HepG2 (cell line): ENCODE measurements at regions not wholly inside any gene's neighbourhood (a gene's known extent, or its start where the extent isn't known, plus 50 kb on each side); places are given as distances from the start of the nearest gene placed in this dataset.
A peak's percentile ranks its signal among the peaks of the same experiment; 100 is the strongest.

Experiments used
- BORCS8-MEF2B ChIP-seq: sonication (generic); formaldehyde crosslinking; IDR thresholded peaks from 2 replicates; pipeline ENCODE4 v1.8.0; 2022; ENCODE audit warnings: mild to moderate bottlenecking, missing genetic modification reagents
- E2F5 ChIP-seq: sonication (generic); formaldehyde crosslinking; conservative IDR thresholded peaks from 2 replicates; pipeline ENCODE4 v1.4.0; 2020; ENCODE audit warnings: missing genetic modification reagents
- FOXA3 ChIP-seq: IDR thresholded peaks from 2 replicates; pipeline ENCODE4 v1.6.1; 2016; ENCODE audit warnings: missing genetic modification reagents, missing compliant biosample characterization
- GLI4 ChIP-seq: sonication (generic); formaldehyde crosslinking; IDR thresholded peaks from 2 replicates; pipeline ENCODE4 v1.5.1; 2020; ENCODE audit warnings: missing genetic modification reagents, mild to moderate bottlenecking, moderate library complexity, borderline replicate concordance
- HMG20A ChIP-seq: IDR thresholded peaks from 2 replicates; pipeline ENCODE4 v1.6.1; 2016; ENCODE audit warnings: borderline replicate concordance
- KLF6 ChIP-seq: IDR thresholded peaks from 2 replicates; pipeline ENCODE4 v1.8.0; 2016; ENCODE audit warnings: missing biosample characterization, missing genetic modification reagents
- MXD3 ChIP-seq: IDR thresholded peaks from 2 replicates; pipeline ENCODE4 v1.6.1; 2016; ENCODE audit warnings: mild to moderate bottlenecking, missing biosample characterization, missing genetic modification reagents
- SCMH1 ChIP-seq: sonication (generic); formaldehyde crosslinking; IDR thresholded peaks from 2 replicates; pipeline ENCODE4 v1.9.0; 2021; ENCODE audit warnings: missing genetic modification reagents, mild to moderate bottlenecking, borderline replicate concordance
- ZNF318 ChIP-seq: sonication (generic); formaldehyde crosslinking; IDR thresholded peaks from 2 replicates; pipeline ENCODE4 v1.4.0; 2020; ENCODE audit warnings: mild to moderate bottlenecking, missing genetic modification reagents
- ZNF362 ChIP-seq: sonication (generic); formaldehyde crosslinking; IDR thresholded peaks from 2 replicates; pipeline ENCODE4 v1.4.0; 2020; ENCODE audit warnings: missing genetic modification reagents, mild to moderate bottlenecking, borderline replicate concordance
- ZNF496 ChIP-seq: sonication (generic); formaldehyde crosslinking; IDR thresholded peaks from 2 replicates; pipeline ENCODE4 v1.8.1; 2023; ENCODE audit warnings: mild to moderate bottlenecking, moderate library complexity, missing genetic modification reagents; ENCODE audit not compliant: insufficient replicate concordance
- ZNF503 ChIP-seq: sonication (generic); formaldehyde crosslinking; IDR thresholded peaks from 2 replicates; pipeline ENCODE4 v1.4.0; 2020; ENCODE audit warnings: missing genetic modification reagents
- ZNF556 ChIP-seq: sonication (generic); formaldehyde crosslinking; IDR thresholded peaks from 2 replicates; pipeline ENCODE4 v1.4.0; 2020; ENCODE audit warnings: mild to moderate bottlenecking, missing genetic modification reagents, borderline replicate concordance
- ZSCAN29 ChIP-seq: sonication (generic); formaldehyde crosslinking; conservative IDR thresholded peaks from 2 replicates; pipeline ENCODE4 v1.4.0; 2020; ENCODE audit warnings: mild to moderate bottlenecking, missing genetic modification reagents

- TF ChIP-seq ZNF362: peak; percentile 71; the same call in 1 of the 2 replicates
- peak; percentile 92; the same call in 1 of the 2 replicates for TF ChIP-seq ZNF556 (CRISPR knock-in tag)
- no peak for TF ChIP-seq E2F5 (CRISPR knock-in tag)
- peak; percentile 57; the same call in 1 of the 2 replicates for TF ChIP-seq MXD3 (CRISPR knock-in tag)
- 0 out of 2 replicates have a peak, but pooled peaks have one; percentile 46 for TF ChIP-seq ZSCAN29 (CRISPR knock-in tag)
- no peak for TF ChIP-seq GLI4 (CRISPR knock-in tag)
- TF ChIP-seq ZNF496 (CRISPR knock-in tag): no peak
- peak; percentile 68; the same call in 1 of the 2 replicates for TF ChIP-seq HMG20A (CRISPR knock-in tag)
- TF ChIP-seq BORCS8-MEF2B: peak; percentile 83
- TF ChIP-seq SCMH1: no peak
- TF ChIP-seq ZNF503: peak; percentile 40; the same call in 1 of the 2 replicates
- TF ChIP-seq KLF6 (CRISPR knock-in tag): peak; percentile 88
- TF ChIP-seq FOXA3: peak; percentile 43; the same call in 1 of the 2 replicates
- TF ChIP-seq ZNF318: peak; percentile 73; the same call in 1 of the 2 replicates
These were observed 158.4 kb upstream of the FAM20A start (continued) for GRCh38 chr17:68759343-68760140.
